MM.1S (cell line): ENCODE measurements at regions not wholly inside any gene's neighbourhood (a gene's known extent, or its start where the extent isn't known, plus 50 kb on each side); places are given as distances from the start of the nearest gene placed in this dataset.

ENCODE experiments used
- CTCF ChIP-seq: fragments of 300-600 bp; sonication (generic); IDR thresholded peaks from 2 replicates; pipeline ENCODE4 v1.5.1; 2016; ENCODE audit warnings: antibody characterized with exemption, low read length, mixed read lengths
- EZH2 ChIP-seq: fragments of 300-600 bp; sonication (generic); optimal IDR thresholded peaks from 2 replicates; pipeline ENCODE3; 2017; ENCODE audit warnings: low read depth, mild to moderate bottlenecking, antibody characterized with exemption, low read length, mixed read lengths

- TF ChIP-seq CTCF (peak; percentile 77), EZH2 (no peak)
Measured at GRCh38 chr5:96601715-96602244, 60.4 kb upstream of the CAST start.
